ENCODE measurements at regions not wholly inside any gene's neighbourhood (a gene's known extent, or its start where the extent isn't known, plus 50 kb on each side); places are given as distances from the start of the nearest gene placed in this dataset.

DNA sequence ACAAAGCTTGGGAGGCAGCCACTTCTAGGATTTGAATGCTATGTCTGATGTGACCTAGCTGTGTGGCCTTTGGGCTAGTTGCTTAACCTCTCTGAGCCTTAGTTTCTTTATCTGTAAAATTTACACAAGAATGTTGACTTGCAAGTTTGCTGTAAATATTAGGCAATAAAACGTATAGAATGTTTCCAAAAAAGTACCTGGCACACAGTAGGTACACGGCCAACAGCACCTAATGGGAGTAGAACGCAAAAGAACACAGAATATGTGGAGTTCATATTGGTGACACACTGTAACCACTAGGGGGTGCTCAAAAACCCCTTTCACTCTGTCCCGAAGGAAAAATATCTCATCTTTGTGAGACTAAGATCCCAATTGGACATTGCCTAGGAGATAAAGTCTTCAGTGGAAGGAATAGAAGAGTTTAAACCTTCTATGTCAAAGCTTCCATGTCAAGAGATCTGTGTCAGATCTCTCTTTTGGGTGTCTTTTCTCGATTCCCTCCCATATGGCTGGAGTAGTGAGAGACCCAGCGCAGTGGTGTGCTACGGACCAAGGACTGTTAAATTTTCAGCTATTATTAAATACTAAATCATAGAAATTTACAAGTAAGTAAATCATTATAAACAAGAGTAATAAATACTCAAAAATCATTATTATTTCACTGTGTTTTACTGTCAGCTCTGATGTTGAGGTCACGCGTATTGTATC is 145.4 kb upstream of the RAD23B start:
- ATAC-seq (peak; percentile 65 to 77 (median 70)), DNase-seq (no peak)
- Histone ChIP-seq H3K4me3 (peak overlapping the region; percentile 15), H3K27me3 (ENCODE audit: insufficient read depth in 3 of 3, low read length in 2 of 3) (no peaks in the 10 kb centered on the region), H3K9me3 (no peaks in the 10 kb centered on the region), H3K27ac (peak overlapping the region; percentile 30), H3K36me3 (ENCODE audit: insufficient read depth in 1 of 2, low read depth in 1 of 2) (no peaks in the 10 kb centered on the region), H3K4me1 (peaks cover 16% of the 10 kb centered on the region)
- 51 to 74% (median 65%) methylated on average over 9 of the region's 9 CpGs for WGBS, 3 donors
- TF ChIP-seq, protein P1, sequence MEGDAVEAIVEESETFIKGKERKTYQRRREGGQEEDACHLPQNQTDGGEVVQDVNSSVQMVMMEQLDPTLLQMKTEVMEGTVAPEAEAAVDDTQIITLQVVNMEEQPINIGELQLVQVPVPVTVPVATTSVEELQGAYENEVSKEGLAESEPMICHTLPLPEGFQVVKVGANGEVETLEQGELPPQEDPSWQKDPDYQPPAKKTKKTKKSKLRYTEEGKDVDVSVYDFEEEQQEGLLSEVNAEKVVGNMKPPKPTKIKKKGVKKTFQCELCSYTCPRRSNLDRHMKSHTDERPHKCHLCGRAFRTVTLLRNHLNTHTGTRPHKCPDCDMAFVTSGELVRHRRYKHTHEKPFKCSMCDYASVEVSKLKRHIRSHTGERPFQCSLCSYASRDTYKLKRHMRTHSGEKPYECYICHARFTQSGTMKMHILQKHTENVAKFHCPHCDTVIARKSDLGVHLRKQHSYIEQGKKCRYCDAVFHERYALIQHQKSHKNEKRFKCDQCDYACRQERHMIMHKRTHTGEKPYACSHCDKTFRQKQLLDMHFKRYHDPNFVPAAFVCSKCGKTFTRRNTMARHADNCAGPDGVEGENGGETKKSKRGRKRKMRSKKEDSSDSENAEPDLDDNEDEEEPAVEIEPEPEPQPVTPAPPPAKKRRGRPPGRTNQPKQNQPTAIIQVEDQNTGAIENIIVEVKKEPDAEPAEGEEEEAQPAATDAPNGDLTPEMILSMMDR (IDR thresholded peaks at IDR 0.05) = peak; percentile 65
- intact Hi-C loops (cut with DNase I) = loop anchor here in 1 of 2 donors (5.0 kb wide), 2 partner anchors 35 to 205 kb away; no protein-coding TSS in a partner anchor

DNA sequence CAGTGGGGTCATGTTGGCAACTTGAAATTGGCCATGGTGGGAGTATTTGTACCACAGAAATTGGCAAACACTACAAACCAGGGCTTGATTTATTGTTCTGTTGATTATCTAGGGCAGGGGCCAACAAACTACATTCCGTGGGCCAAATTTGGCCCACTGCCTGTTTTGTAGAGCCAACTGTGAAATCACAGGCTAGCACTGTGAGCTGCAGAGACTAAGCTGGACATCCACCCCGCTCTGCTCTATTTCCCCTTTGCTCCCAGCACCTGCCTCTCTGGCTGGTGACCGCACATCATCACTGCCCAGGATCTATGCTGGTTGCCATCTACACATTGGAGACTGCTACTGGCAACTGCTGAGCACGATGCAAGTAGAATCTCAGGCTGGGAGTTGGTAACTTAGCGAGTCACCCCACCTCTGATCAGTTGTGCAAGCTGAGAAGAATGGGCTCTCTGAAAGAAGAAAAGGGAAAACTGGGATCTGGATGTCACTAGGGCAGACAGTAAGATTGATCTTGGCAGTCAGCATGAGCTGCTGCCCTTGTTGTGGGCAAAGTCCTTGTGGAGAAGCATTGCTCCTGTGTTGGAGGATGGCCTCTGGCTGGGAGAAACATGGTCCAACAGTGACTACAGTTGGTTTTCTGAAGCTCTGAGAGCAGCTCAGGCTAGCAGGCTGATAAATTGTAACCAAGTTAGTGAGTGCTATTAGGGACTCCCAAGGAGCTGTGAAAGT is 144.7 kb upstream of the RAD23B start:
- ATAC-seq (peak in 3 of 4 donors; percentile 68 to 71 (median 68)), DNase-seq (no peak)
- Histone ChIP-seq H3K27me3 (ENCODE audit: insufficient read depth in 3 of 3, low read length in 2 of 3) (no peaks in the 10 kb centered on the region), H3K36me3 (ENCODE audit: insufficient read depth in 1 of 2, low read depth in 1 of 2) (no peaks in the 10 kb centered on the region), H3K4me3 (peak overlapping the region; percentile 15), H3K9me3 (no peaks in the 10 kb centered on the region), H3K27ac (peak overlapping the region; percentile 30), H3K4me1 (peaks cover 24% of the 10 kb centered on the region)
- TF ChIP-seq, protein P1 (IDR thresholded peaks at IDR 0.05) = no peak
- intact Hi-C loops (cut with DNase I) = loop anchor here in 1 of 2 donors (5.0 kb wide), 2 partner anchors 34 to 204 kb away; no protein-coding TSS in a partner anchor
- 16 to 41% (median 19%) methylated on average over 5 of the region's 5 CpGs for WGBS, 3 donors

DNA sequence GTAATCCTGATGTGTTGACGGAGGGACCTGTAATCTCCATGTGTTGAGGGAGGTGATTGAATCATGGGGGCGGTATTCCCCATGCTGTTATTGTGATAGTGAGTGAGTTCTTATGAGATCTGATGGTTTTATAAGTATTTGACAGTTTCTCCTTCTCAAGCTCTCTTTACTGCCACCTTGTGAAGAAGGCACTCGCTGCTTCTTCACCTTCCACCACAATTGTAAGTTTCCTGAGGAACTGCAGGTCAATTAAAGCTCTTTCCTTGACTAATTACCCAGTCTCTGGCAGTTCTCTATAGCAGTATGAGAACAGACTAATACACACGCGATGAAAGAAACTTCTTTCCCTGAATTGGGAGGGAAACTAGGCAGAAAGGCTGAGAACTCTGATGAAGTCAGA is 141.1 kb upstream of the RAD23B start:
- ATAC-seq (no peak), DNase-seq (no peak)
- H3K4me3 ChIP-seq = no peak overlapping the region
- no peaks in the 10 kb centered on the region for H3K36me3 ChIP-seq (ENCODE audit: insufficient read depth in 1 of 2, low read depth in 1 of 2)
- H3K27me3 ChIP-seq (ENCODE audit: insufficient read depth in 3 of 3, low read length in 2 of 3) = no peaks in the 10 kb centered on the region
- peaks cover 34% of the 10 kb centered on the region for H3K4me1 ChIP-seq
- TF ChIP-seq, protein P1 (IDR thresholded peaks at IDR 0.05) = no peak
- WGBS, 3 donors = 81 to 89% (median 85%) methylated on average over 5 of the region's 5 CpGs
- H3K9me3 ChIP-seq = no peaks in the 10 kb centered on the region
- intact Hi-C loops (cut with DNase I) = loop anchor here in 1 of 2 donors (10.0 kb wide), 1 partner anchor 277 kb away; the partner anchor contains the start of gene ZNF462
- no peak overlapping the region for H3K27ac ChIP-seq

GRCh38 chr9:107142430-107142829 is 140.6 kb upstream of the RAD23B start:
- Histone ChIP-seq H3K27ac (peak overlapping the region; percentile 31), H3K36me3 (ENCODE audit: insufficient read depth in 1 of 2, low read depth in 1 of 2) (no peaks in the 10 kb centered on the region), H3K4me3 (no peak overlapping the region), H3K27me3 (ENCODE audit: insufficient read depth in 3 of 3, low read length in 2 of 3) (no peaks in the 10 kb centered on the region), H3K4me1 (peaks cover 34% of the 10 kb centered on the region), H3K9me3 (no peaks in the 10 kb centered on the region)
- ATAC-seq (peak in 2 of 4 donors; percentile 55 to 65), DNase-seq (no peak)
- intact Hi-C loops (cut with DNase I) = loop anchor here in 1 of 2 donors (10.0 kb wide), 1 partner anchor 278 kb away; the partner anchor contains the start of gene ZNF462
- TF ChIP-seq, protein P1 (IDR thresholded peaks at IDR 0.05) = no peak
- WGBS, 3 donors = 70 to 76% (median 71%) methylated on average over 1 of the region's 1 CpG
